ENCODE measurements at regions not wholly inside any gene's neighbourhood (a gene's known extent, or its start where the extent isn't known, plus 50 kb on each side); places are given as distances from the start of the nearest gene placed in this dataset.

DNA sequence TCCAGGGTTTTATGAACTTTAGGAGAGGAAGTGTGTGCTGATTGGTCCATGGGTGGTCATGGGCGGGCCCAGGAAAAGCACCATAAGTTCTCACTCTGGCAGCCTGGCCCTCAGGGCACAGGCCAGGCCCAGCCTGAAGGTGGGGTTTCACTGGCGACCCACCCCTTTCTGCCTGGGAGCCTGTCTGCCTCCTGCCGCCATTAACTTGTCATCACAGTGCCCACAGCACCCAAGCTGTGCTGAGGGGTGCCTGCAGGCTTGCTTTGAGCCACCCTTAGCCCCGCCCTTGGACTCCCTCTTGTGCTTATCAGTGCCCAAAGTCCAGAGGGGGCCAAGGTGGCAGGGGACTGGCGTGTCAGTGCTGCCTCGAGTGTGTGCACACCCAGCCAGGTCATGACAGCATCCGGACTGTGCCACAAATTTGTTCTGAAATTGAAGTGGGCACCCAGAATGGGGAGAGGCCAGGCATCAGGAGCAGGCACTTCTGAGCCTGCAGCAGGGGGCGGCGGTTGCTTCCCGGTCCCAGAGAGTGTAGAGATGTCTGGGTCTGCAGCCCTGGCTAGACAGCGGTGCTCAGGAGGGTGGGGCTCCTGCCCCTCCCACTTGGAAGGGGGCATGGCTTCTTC is 455.6 kb downstream of the TMA16 start:
- intact Hi-C loops (cut with micrococcal nuclease), result no loop called here
- Mint-ChIP-seq H3K4me3 (no peak overlapping the region), H3K9me3 (peaks cover 3 to 7% of the 10 kb centered on the region in 2 donors), H3K27me3 (ENCODE audit: low read depth in 2 of 2) (no peaks in the 10 kb centered on the region), H3K4me1 (no peaks in the 10 kb centered on the region), H3K36me3 (no peaks in the 10 kb centered on the region), H3K27ac (no peak overlapping the region)
- ATAC-seq (peak in 1 of 3 donors; percentile 7), DNase-seq (no peak)
- no peaks in the 10 kb centered on the region for H3K36me3 ChIP-seq (ENCODE audit: control insufficient read depth, insufficient read depth, low read length)
- H3K4me3 ChIP-seq (ENCODE audit: low read length), result no peak overlapping the region
- H3K27ac ChIP-seq (ENCODE audit: low read length), result no peak overlapping the region
- H3K27me3 ChIP-seq (ENCODE audit: control insufficient read depth, insufficient read depth, low read length), result no peaks in the 10 kb centered on the region
- no peaks in the 10 kb centered on the region for H3K9me3 ChIP-seq (ENCODE audit: control insufficient read depth, insufficient read depth, low read length)
- 89% methylated on average over 11 of the region's 11 CpGs for WGBS (ENCODE audit: insufficient coverage)
- H3K4me1 ChIP-seq (ENCODE audit: control insufficient read depth, insufficient read depth, low read length), result no peaks in the 10 kb centered on the region
- TF ChIP-seq, protein P1, sequence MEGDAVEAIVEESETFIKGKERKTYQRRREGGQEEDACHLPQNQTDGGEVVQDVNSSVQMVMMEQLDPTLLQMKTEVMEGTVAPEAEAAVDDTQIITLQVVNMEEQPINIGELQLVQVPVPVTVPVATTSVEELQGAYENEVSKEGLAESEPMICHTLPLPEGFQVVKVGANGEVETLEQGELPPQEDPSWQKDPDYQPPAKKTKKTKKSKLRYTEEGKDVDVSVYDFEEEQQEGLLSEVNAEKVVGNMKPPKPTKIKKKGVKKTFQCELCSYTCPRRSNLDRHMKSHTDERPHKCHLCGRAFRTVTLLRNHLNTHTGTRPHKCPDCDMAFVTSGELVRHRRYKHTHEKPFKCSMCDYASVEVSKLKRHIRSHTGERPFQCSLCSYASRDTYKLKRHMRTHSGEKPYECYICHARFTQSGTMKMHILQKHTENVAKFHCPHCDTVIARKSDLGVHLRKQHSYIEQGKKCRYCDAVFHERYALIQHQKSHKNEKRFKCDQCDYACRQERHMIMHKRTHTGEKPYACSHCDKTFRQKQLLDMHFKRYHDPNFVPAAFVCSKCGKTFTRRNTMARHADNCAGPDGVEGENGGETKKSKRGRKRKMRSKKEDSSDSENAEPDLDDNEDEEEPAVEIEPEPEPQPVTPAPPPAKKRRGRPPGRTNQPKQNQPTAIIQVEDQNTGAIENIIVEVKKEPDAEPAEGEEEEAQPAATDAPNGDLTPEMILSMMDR (IDR thresholded peaks at IDR 0.05), result no peak

DNA sequence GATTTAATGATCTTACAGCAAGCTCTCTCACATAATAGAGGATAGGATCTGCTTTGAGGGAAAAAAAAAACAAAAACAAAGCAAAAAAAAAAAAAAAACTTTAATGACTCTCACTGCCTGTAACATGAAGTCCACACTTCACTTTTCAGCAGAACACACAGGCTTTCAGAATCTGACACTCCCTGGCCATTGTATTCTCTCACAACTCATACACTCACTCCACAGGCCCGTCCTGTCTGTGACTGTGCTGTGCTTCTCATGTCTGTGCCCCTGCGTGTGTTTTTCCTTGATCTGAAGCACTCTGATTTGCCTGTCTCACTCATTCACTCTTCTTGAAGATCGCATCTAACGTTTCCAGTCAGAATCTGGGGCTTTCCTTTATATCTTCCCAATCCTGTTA is 460.8 kb downstream of the TMA16 start:
- H3K4me3 ChIP-seq (ENCODE audit: low read length), result no peak overlapping the region
- no peak for ATAC-seq
- H3K27me3 Mint-ChIP-seq (ENCODE audit: low read depth in 2 of 2), result no peaks in the 10 kb centered on the region
- H3K4me1 Mint-ChIP-seq, result no peaks in the 10 kb centered on the region
- no peak overlapping the region for H3K27ac ChIP-seq (ENCODE audit: low read length)
- intact Hi-C loops (cut with micrococcal nuclease), result no loop called here
- no peak for DNase-seq
- H3K4me3 Mint-ChIP-seq, result no peak overlapping the region
- TF ChIP-seq, protein P1 (IDR thresholded peaks at IDR 0.05), result no peak
- no peaks in the 10 kb centered on the region for H3K36me3 Mint-ChIP-seq
- 88% methylated on average over 4 of the region's 4 CpGs for whole genome bisulfite sequencing (ENCODE audit: insufficient coverage)
- H3K27me3 ChIP-seq (ENCODE audit: control insufficient read depth, insufficient read depth, low read length), result peaks cover 5% of the 10 kb centered on the region
- H3K9me3 ChIP-seq (ENCODE audit: control insufficient read depth, insufficient read depth, low read length), result no peaks in the 10 kb centered on the region
- no peaks in the 10 kb centered on the region for H3K36me3 ChIP-seq (ENCODE audit: control insufficient read depth, insufficient read depth, low read length)
- no peak overlapping the region for H3K27ac Mint-ChIP-seq
- no peaks in the 10 kb centered on the region for H3K4me1 ChIP-seq (ENCODE audit: control insufficient read depth, insufficient read depth, low read length)
- H3K9me3 Mint-ChIP-seq, result peaks cover 7 to 8% of the 10 kb centered on the region in 2 donors

DNA sequence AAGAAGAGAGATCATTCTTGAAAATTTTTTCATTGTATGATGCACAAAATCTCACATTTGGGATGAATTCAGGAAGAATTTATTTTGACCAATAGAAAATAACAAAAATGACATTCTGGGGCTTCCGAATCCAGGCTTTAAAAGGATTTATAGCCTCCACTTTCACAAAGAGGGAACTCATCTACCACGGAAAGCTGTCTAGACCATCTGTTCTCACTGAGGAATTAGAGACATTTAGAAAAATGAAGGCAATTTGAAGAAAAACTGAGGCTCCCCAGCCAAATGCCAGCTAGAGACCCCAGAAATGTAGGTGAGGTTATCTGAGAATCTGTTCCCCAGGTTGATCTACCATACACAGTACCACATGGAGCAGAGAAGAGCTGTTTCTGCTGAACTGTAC is 464.3 kb downstream of the TMA16 start:
- no peak for ATAC-seq
- Mint-ChIP-seq H3K9me3 (peaks cover 5% of the 10 kb centered on the region in 2 donors), H3K4me3 (no peak overlapping the region), H3K36me3 (no peaks in the 10 kb centered on the region), H3K27ac (no peak overlapping the region), H3K4me1 (no peaks in the 10 kb centered on the region), H3K27me3 (ENCODE audit: low read depth in 2 of 2) (no peaks in the 10 kb centered on the region)
- intact Hi-C loops (cut with micrococcal nuclease), result no loop called here
- Histone ChIP-seq H3K4me1 (ENCODE audit: control insufficient read depth, insufficient read depth, low read length) (no peaks in the 10 kb centered on the region), H3K36me3 (ENCODE audit: control insufficient read depth, insufficient read depth, low read length) (no peaks in the 10 kb centered on the region), H3K4me3 (ENCODE audit: low read length) (no peak overlapping the region), H3K27ac (ENCODE audit: low read length) (no peak overlapping the region), H3K9me3 (ENCODE audit: control insufficient read depth, insufficient read depth, low read length) (no peaks in the 10 kb centered on the region), H3K27me3 (ENCODE audit: control insufficient read depth, insufficient read depth, low read length) (peaks cover 5% of the 10 kb centered on the region)
- TF ChIP-seq, protein P1 (IDR thresholded peaks at IDR 0.05), result no peak
- 63% methylated on average over 2 of the region's 2 CpGs for WGBS (ENCODE audit: insufficient coverage)
- DNase-seq, result no peak

DNA sequence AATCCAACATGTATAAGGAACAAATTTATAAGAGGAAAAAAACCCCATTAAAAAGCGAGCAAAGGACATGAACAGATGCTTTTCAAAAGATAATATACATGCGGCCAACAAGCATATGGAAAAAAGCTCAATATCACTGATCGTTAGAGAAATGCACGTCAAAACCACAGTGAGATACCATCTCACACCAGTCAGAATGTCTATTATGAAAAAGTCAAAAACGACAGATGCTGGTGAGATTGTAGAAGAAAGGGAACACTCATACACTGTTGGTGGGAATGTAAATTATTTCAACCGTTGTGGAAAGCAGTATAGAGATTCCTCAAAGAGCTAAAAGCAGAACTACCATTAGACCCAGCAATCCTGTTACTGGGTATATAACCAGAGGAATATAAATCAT is 465.4 kb downstream of the TMA16 start:
- no peaks in the 10 kb centered on the region for H3K4me1 Mint-ChIP-seq
- no peaks in the 10 kb centered on the region for H3K36me3 Mint-ChIP-seq
- Histone ChIP-seq H3K9me3 (ENCODE audit: control insufficient read depth, insufficient read depth, low read length) (no peaks in the 10 kb centered on the region), H3K27me3 (ENCODE audit: control insufficient read depth, insufficient read depth, low read length) (peaks cover 5% of the 10 kb centered on the region), H3K27ac (ENCODE audit: low read length) (no peak overlapping the region), H3K4me3 (ENCODE audit: low read length) (no peak overlapping the region), H3K4me1 (ENCODE audit: control insufficient read depth, insufficient read depth, low read length) (no peaks in the 10 kb centered on the region), H3K36me3 (ENCODE audit: control insufficient read depth, insufficient read depth, low read length) (no peaks in the 10 kb centered on the region)
- no peaks in the 10 kb centered on the region for H3K27me3 Mint-ChIP-seq (ENCODE audit: low read depth in 2 of 2)
- 29% methylated on average over 2 of the region's 6 CpGs for WGBS (ENCODE audit: insufficient coverage)
- H3K9me3 Mint-ChIP-seq, result peaks cover 5 to 6% of the 10 kb centered on the region in 2 donors
- intact Hi-C loops (cut with micrococcal nuclease), result no loop called here
- TF ChIP-seq, protein P1 (IDR thresholded peaks at IDR 0.05), result no peak
- H3K27ac Mint-ChIP-seq, result no peak overlapping the region
- ATAC-seq (no peak), DNase-seq (no peak)
- no peak overlapping the region for H3K4me3 Mint-ChIP-seq

Data from natural killer cell (primary cell).